BE2C (cell line): ENCODE measurements at regions not wholly inside any gene's neighbourhood (a gene's known extent, or its start where the extent isn't known, plus 50 kb on each side); places are given as distances from the start of the nearest gene placed in this dataset.

Experiments used
- DNase-seq: peaks from one replicate; pipeline ENCODE4 v3.0.0-alpha.2; 2020
- H3K27me3 ChIP-seq: fragments of 250-450 bp; sonication (Bioruptor Pico); 2 replicates; pipeline ENCODE4 v1.5.1; 2020; ENCODE audit warnings: mild to moderate bottlenecking
- H3K36me3 ChIP-seq: fragments of 250-450 bp; sonication (Bioruptor Pico); 2 replicates; pipeline ENCODE4 v1.5.1; 2020; ENCODE audit warnings: mild to moderate bottlenecking
- H3K4me1 ChIP-seq: fragments of 250-450 bp; sonication (Bioruptor Pico); 2 replicates; pipeline ENCODE4 v1.5.1; 2020
- H3K4me3 ChIP-seq: 2 replicates; pipeline ENCODE4 v1.5.1; 2011; ENCODE audit warnings: low read depth, low read length
- H3K9me3 ChIP-seq: fragments of 250-450 bp; sonication (Bioruptor Pico); 2 replicates; pipeline ENCODE4 v1.5.1; 2020
- TF ChIP-seq, protein P1 (sequence below): IDR thresholded peaks from 2 replicates; pipeline ENCODE4 v1.5.1; 2012; ENCODE audit warnings: mild to moderate bottlenecking, low read depth, low read length

DNA sequence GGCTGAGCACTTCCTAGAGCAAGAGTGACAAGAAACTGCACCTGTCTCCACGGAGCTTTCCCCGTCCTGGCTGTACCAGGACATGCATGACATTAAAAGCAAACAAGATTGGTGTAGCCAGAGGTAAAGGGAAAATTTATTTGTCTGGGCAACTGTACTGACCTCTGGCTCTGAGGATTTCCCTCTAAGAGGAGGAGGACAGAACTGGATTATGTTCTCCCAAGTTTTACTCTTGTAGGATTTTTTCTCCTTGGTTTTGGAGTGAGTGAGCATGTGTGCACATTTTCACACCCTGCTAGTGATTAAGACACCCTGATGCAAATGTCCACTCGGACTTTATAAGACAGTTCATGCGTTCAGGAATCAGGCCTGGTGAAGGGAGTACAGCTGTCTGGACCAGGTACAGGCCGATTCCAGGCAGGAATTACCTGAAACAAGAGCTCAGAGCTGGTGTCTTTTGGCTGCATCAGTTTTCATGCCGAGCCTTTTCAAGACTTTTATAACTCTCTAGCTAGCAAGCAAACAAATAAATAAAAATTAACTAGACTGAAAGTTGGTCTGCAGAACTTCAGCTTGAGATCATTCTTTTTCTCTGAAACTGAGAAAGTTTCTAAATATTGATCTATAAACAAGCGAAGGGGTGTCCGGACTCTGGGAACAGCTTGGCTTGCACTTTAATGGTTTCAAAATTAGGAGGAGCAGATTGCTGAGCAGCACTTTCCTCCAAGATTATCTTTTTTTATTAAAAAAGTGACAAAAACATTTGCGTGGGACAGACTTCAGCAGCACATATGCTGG, 51.3 kb upstream of the SPRY1 start:
- no peaks in the 10 kb centered on the region for H3K36me3 ChIP-seq
- no peak for DNase-seq
- no peaks in the 10 kb centered on the region for H3K27me3 ChIP-seq
- H3K4me3 ChIP-seq = no peak overlapping the region
- H3K9me3 ChIP-seq = no peaks in the 10 kb centered on the region
- no peaks in the 10 kb centered on the region for H3K4me1 ChIP-seq
- TF ChIP-seq, protein P1, sequence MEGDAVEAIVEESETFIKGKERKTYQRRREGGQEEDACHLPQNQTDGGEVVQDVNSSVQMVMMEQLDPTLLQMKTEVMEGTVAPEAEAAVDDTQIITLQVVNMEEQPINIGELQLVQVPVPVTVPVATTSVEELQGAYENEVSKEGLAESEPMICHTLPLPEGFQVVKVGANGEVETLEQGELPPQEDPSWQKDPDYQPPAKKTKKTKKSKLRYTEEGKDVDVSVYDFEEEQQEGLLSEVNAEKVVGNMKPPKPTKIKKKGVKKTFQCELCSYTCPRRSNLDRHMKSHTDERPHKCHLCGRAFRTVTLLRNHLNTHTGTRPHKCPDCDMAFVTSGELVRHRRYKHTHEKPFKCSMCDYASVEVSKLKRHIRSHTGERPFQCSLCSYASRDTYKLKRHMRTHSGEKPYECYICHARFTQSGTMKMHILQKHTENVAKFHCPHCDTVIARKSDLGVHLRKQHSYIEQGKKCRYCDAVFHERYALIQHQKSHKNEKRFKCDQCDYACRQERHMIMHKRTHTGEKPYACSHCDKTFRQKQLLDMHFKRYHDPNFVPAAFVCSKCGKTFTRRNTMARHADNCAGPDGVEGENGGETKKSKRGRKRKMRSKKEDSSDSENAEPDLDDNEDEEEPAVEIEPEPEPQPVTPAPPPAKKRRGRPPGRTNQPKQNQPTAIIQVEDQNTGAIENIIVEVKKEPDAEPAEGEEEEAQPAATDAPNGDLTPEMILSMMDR = no peak

DNA sequence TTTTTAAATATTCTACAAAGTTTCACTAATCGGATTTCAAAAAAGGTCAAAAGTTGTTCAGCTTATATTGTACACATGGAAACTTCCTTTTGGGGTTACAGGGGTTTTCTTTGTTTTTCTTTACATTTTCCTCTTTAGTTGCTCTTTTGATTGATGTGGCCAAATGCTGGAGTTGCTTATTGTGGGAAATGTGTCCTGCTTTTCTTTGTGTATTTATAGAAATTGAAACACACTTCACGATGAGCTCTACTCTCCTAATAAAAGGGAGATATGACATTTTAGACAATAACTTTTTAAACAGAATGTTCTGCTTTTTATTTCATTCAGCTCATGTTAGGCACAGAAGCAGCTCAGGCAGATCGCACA, 50.7 kb upstream of the SPRY1 start:
- H3K27me3 ChIP-seq = no peaks in the 10 kb centered on the region
- H3K4me3 ChIP-seq = no peak overlapping the region
- no peak for DNase-seq
- TF ChIP-seq, protein P1 = no peak
- no peaks in the 10 kb centered on the region for H3K4me1 ChIP-seq
- no peaks in the 10 kb centered on the region for H3K36me3 ChIP-seq
- no peaks in the 10 kb centered on the region for H3K9me3 ChIP-seq

DNA sequence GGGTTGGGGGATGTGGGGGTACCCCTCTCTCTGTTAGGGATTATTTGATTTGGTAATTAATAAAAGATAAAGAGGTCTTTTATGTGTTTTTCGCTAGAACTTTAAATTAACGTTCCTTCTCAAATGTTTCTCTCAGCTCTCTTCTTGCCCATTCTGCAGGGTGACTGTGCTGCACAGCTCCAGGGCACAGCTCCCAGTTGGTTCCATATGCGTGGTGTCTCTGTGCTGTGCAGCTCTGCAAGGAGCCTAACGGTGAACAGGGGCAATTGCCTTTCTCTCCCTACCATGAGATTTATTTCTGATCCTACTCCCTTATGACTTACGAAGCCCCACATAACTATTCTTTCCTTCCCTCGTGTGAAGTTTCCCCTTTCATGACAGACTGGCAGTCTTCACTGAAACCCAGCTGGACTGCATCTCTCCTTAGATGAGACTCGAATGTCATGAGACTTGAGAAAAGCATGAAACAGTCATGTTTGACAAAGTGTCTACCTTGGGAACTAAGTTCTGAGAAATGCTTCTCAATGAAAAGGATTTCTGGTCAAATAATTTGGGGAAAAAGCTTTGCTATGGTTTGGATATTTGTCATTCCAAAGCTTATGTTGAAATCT, 50.2 kb upstream of the SPRY1 start:
- Histone ChIP-seq H3K9me3 (no peaks in the 10 kb centered on the region), H3K4me1 (no peaks in the 10 kb centered on the region), H3K4me3 (no peak overlapping the region), H3K27me3 (no peaks in the 10 kb centered on the region), H3K36me3 (no peaks in the 10 kb centered on the region)
- DNase-seq = no peak
- TF ChIP-seq, protein P1 = no peak
